Activated CD8-positive, alpha-beta T cell treated with anti-CD3 and anti-CD28 coated beads, Interleukin-2, amount 10 ng/mL, durations not matched to agents 7 days and 5 days (primary cell): ENCODE measurements at regions not wholly inside any gene's neighbourhood (a gene's known extent, or its start where the extent isn't known, plus 50 kb on each side); places are given as distances from the start of the nearest gene placed in this dataset.
"Not testable (repeated sequence)": the region's sequence is repeated elsewhere in the genome, so short reads cannot be mapped to it uniquely, and the experiment has no call there.

Experiments
- ATAC-seq: fragments of 150-1000 bp; cut with Tn5 transposase; one replicate; pipeline ENCODE4 v1.10.0; 2021; ENCODE audit warnings: moderate library complexity
- CTCF ChIA-PET: fragments of 350-600 bp; sonication (Branson Sonifier 250); formaldehyde crosslinking; loops from one replicate; lab custom pipeline; 2021; ENCODE audit warnings: antibody characterized with exemption; lab: Charles Lee
- POLR2A ChIA-PET: fragments of 350-600 bp; sonication (Branson Sonifier 250); formaldehyde crosslinking; loops from one replicate; lab custom pipeline; 2021; ENCODE audit warnings: antibody characterized with exemption; lab: Charles Lee
- DNase-seq: peaks from one replicate; pipeline ENCODE4 v3.0.0-alpha.2; 2020
- H3K27ac Mint-ChIP-seq: one replicate; pipeline ENCODE4 v1.8.0; 2021; ENCODE audit warnings: mild to moderate bottlenecking, mixed read lengths
- H3K27me3 Mint-ChIP-seq: one replicate; pipeline ENCODE4 v1.8.0; 2021; ENCODE audit warnings: low read depth, mixed read lengths
- H3K36me3 Mint-ChIP-seq: one replicate; pipeline ENCODE4 v1.8.0; 2021; ENCODE audit warnings: low read depth, mixed read lengths
- H3K4me1 Mint-ChIP-seq: one replicate; pipeline ENCODE4 v1.8.0; 2021; ENCODE audit warnings: low read depth, mixed read lengths
- H3K4me3 Mint-ChIP-seq: one replicate; pipeline ENCODE4 v1.8.0; 2021; ENCODE audit warnings: mild to moderate bottlenecking, mixed read lengths
- H3K9me3 Mint-ChIP-seq: one replicate; pipeline ENCODE4 v1.8.0; 2022; ENCODE audit warnings: mixed read lengths; ENCODE audit not compliant: insufficient read depth

- CTCF ChIA-PET, result no interaction called here
- H3K9me3 Mint-ChIP-seq, result no peaks in the 10 kb centered on the region
Measured at GRCh38 chr7:12007576-12007975, 175.6 kb upstream of the THSD7A start.

GRCh38 chr7:12013983-12014382 is 182.0 kb upstream of the THSD7A start:
- Mint-ChIP-seq H3K27ac (no peak overlapping the region), H3K9me3 (no peaks in the 10 kb centered on the region), H3K36me3 (no peaks in the 10 kb centered on the region), H3K4me3 (no peak overlapping the region), H3K4me1 (no peaks in the 10 kb centered on the region), H3K27me3 (no peaks in the 10 kb centered on the region)
- ATAC-seq (no peak), DNase-seq (no peak)
- POLR2A ChIA-PET, result no interaction called here
- CTCF ChIA-PET, result no interaction called here

More at GRCh38 chr7:12007576-12007975, 175.6 kb upstream of the THSD7A start:
- Mint-ChIP-seq H3K27ac (no peak overlapping the region), H3K4me1 (no peaks in the 10 kb centered on the region), H3K27me3 (no peaks in the 10 kb centered on the region), H3K36me3 (no peaks in the 10 kb centered on the region), H3K4me3 (no peak overlapping the region)
- no peak for DNase-seq
- no peak for ATAC-seq
- POLR2A ChIA-PET, result no interaction called here

GRCh38 chr7:12016439-12016838 is 184.4 kb upstream of the THSD7A start:
- Mint-ChIP-seq H3K4me1 (no peaks in the 10 kb centered on the region), H3K36me3 (no peaks in the 10 kb centered on the region), H3K4me3 (no peak overlapping the region), H3K9me3 (no peaks in the 10 kb centered on the region), H3K27me3 (no peaks in the 10 kb centered on the region), H3K27ac (no peak overlapping the region)
- DNase-seq (no peak), ATAC-seq (no peak)
- CTCF ChIA-PET, result no interaction called here
- POLR2A ChIA-PET, result no interaction called here

GRCh38 chr7:12017046-12017445 is 185.0 kb upstream of the THSD7A start:
- ChIA-PET CTCF (no interaction called here), POLR2A (no interaction called here)
- ATAC-seq (no peak), DNase-seq (no peak)
- no peaks in the 10 kb centered on the region for H3K36me3 Mint-ChIP-seq
- H3K27ac Mint-ChIP-seq, result no peak overlapping the region
- no peaks in the 10 kb centered on the region for H3K4me1 Mint-ChIP-seq
- H3K4me3 Mint-ChIP-seq, result no peak overlapping the region
- no peaks in the 10 kb centered on the region for H3K27me3 Mint-ChIP-seq
- no peaks in the 10 kb centered on the region for H3K9me3 Mint-ChIP-seq

- H3K36me3 Mint-ChIP-seq, H3K9me3 Mint-ChIP-seq, H3K27me3 Mint-ChIP-seq, H3K27ac Mint-ChIP-seq, H3K4me3 Mint-ChIP-seq, CTCF ChIA-PET, H3K4me1 Mint-ChIP-seq, DNase-seq, ATAC-seq, POLR2A ChIA-PET: not testable (repeated sequence)
Measured at GRCh38 chr7:12022011-12022410, 189.1 kb upstream of the TMEM106B start.

GRCh38 chr7:12025246-12025645 is 185.8 kb upstream of the TMEM106B start:
- Mint-ChIP-seq H3K27ac (no peak overlapping the region), H3K4me3 (no peak overlapping the region), H3K9me3 (no peaks in the 10 kb centered on the region), H3K4me1 (no peaks in the 10 kb centered on the region), H3K27me3 (peaks cover 2% of the 10 kb centered on the region), H3K36me3 (no peaks in the 10 kb centered on the region)
- CTCF ChIA-PET, result no interaction called here
- POLR2A ChIA-PET, result no interaction called here
- ATAC-seq, result no peak
- DNase-seq, result no peak

- Mint-ChIP-seq H3K9me3 (no peaks in the 10 kb centered on the region), H3K27ac (no peak overlapping the region), H3K4me1 (no peaks in the 10 kb centered on the region), H3K4me3 (no peak overlapping the region), H3K27me3 (peaks cover 2% of the 10 kb centered on the region), H3K36me3 (no peaks in the 10 kb centered on the region)
- ATAC-seq (no peak), DNase-seq (no peak)
- ChIA-PET POLR2A (no interaction called here), CTCF (no interaction called here)
Measured at GRCh38 chr7:12028508-12028907, 182.6 kb upstream of the TMEM106B start.

GRCh38 chr7:12030116-12030515 is 181.0 kb upstream of the TMEM106B start:
- H3K36me3 Mint-ChIP-seq, result no peaks in the 10 kb centered on the region
- no peak overlapping the region for H3K27ac Mint-ChIP-seq
- no peaks in the 10 kb centered on the region for H3K4me1 Mint-ChIP-seq
- DNase-seq (no peak), ATAC-seq (no peak)
- CTCF ChIA-PET, result no interaction called here
- H3K27me3 Mint-ChIP-seq, result no peaks in the 10 kb centered on the region
- POLR2A ChIA-PET, result no interaction called here
- H3K9me3 Mint-ChIP-seq, result no peaks in the 10 kb centered on the region
- no peak overlapping the region for H3K4me3 Mint-ChIP-seq

GRCh38 chr7:12031186-12031585 is 179.9 kb upstream of the TMEM106B start:
- no peak for DNase-seq
- Mint-ChIP-seq H3K36me3 (no peaks in the 10 kb centered on the region), H3K27me3 (no peaks in the 10 kb centered on the region), H3K4me3 (no peak overlapping the region), H3K27ac (no peak overlapping the region), H3K9me3 (no peaks in the 10 kb centered on the region), H3K4me1 (no peaks in the 10 kb centered on the region)
- ATAC-seq, result no peak
- ChIA-PET CTCF (no interaction called here), POLR2A (no interaction called here)

GRCh38 chr7:12031638-12032037 is 179.5 kb upstream of the TMEM106B start:
- no peak overlapping the region for H3K4me3 Mint-ChIP-seq
- ChIA-PET CTCF (no interaction called here), POLR2A (no interaction called here)
- ATAC-seq (no peak), DNase-seq (no peak)
- no peaks in the 10 kb centered on the region for H3K4me1 Mint-ChIP-seq
- no peaks in the 10 kb centered on the region for H3K36me3 Mint-ChIP-seq
- H3K27ac Mint-ChIP-seq, result no peak overlapping the region
- no peaks in the 10 kb centered on the region for H3K9me3 Mint-ChIP-seq
- H3K27me3 Mint-ChIP-seq, result no peaks in the 10 kb centered on the region

- ATAC-seq, result no peak
- Mint-ChIP-seq H3K4me1 (no peaks in the 10 kb centered on the region), H3K9me3 (no peaks in the 10 kb centered on the region), H3K36me3 (no peaks in the 10 kb centered on the region), H3K27ac (no peak overlapping the region), H3K4me3 (no peak overlapping the region), H3K27me3 (no peaks in the 10 kb centered on the region)
- POLR2A ChIA-PET, result no interaction called here
- CTCF ChIA-PET, result no interaction called here
- DNase-seq, result no peak
Measured at GRCh38 chr7:12032146-12032545, 178.9 kb upstream of the TMEM106B start.

- H3K36me3 Mint-ChIP-seq, POLR2A ChIA-PET, H3K27ac Mint-ChIP-seq, ATAC-seq, CTCF ChIA-PET, H3K4me3 Mint-ChIP-seq, H3K9me3 Mint-ChIP-seq, H3K27me3 Mint-ChIP-seq, H3K4me1 Mint-ChIP-seq, DNase-seq: not testable (repeated sequence)
Measured at GRCh38 chr7:12043457-12043856, 167.6 kb upstream of the TMEM106B start.

GRCh38 chr7:12052211-12052610 is 158.9 kb upstream of the TMEM106B start:
- no peak for DNase-seq
- Mint-ChIP-seq H3K4me3 (no peak overlapping the region), H3K9me3 (peaks cover 1% of the 10 kb centered on the region), H3K4me1 (no peaks in the 10 kb centered on the region), H3K27ac (no peak overlapping the region), H3K27me3 (peaks cover 10% of the 10 kb centered on the region), H3K36me3 (peaks cover 2% of the 10 kb centered on the region)
- ChIA-PET CTCF (no interaction called here), POLR2A (no interaction called here)
- ATAC-seq, result no peak
